ENCODE measurements at regions not wholly inside any gene's neighbourhood (a gene's known extent, or its start where the extent isn't known, plus 50 kb on each side); places are given as distances from the start of the nearest gene placed in this dataset.

GRCh38 chr4:128521648-128522111, 234.1 kb upstream of the PGRMC2 start:
- TF ChIP-seq CTCF (IDR thresholded peaks at IDR 0.05; ENCODE audit: poor library complexity) (no peak), EZH2 (IDR thresholded peaks at IDR 0.05; ENCODE audit: borderline replicate concordance) (no peak)

Measured in hepatocyte (in vitro differentiated cells).